AG09319 (cell line): ENCODE measurements at regions not wholly inside any gene's neighbourhood (a gene's known extent, or its start where the extent isn't known, plus 50 kb on each side); places are given as distances from the start of the nearest gene placed in this dataset.

Experiments used
- DNase-seq: peaks from one replicate; pipeline ENCODE4 v3.0.0-alpha.2; 2010; ENCODE audit warnings: low read depth; ENCODE audit errors: extremely low read depth
- CTCF ChIP-seq: IDR thresholded peaks from 2 replicates; pipeline ENCODE4 v1.5.1; 2011; ENCODE audit warnings: low read depth, mild to moderate bottlenecking, inconsistent platforms, low read length, moderate library complexity

- no peak for TF ChIP-seq CTCF
- DNase-seq = no peak
Observed at GRCh38 chr2:10232096-10232815, 70.4 kb upstream of the HPCAL1 start.

GRCh38 chr2:10233131-10234012 is 69.3 kb upstream of the HPCAL1 start:
- DNase-seq = no peak
- no peak for TF ChIP-seq CTCF

- no peak for TF ChIP-seq CTCF
- no peak for DNase-seq
Observed at GRCh38 chr2:10234013-10234306, 68.7 kb upstream of the HPCAL1 start.

- DNase-seq = no peak
- no peak for TF ChIP-seq CTCF
Observed at GRCh38 chr2:10234409-10235094, 68.2 kb upstream of the HPCAL1 start.

GRCh38 chr2:10235099-10235908 is 67.4 kb upstream of the HPCAL1 start:
- TF ChIP-seq CTCF = no peak
- DNase-seq = no peak

- DNase-seq = no peak
- no peak for TF ChIP-seq CTCF
Observed at GRCh38 chr2:10235909-10236550, 66.7 kb upstream of the HPCAL1 start.
